ENCODE measurements at regions not wholly inside any gene's neighbourhood (a gene's known extent, or its start where the extent isn't known, plus 50 kb on each side); places are given as distances from the start of the nearest gene placed in this dataset.

DNA sequence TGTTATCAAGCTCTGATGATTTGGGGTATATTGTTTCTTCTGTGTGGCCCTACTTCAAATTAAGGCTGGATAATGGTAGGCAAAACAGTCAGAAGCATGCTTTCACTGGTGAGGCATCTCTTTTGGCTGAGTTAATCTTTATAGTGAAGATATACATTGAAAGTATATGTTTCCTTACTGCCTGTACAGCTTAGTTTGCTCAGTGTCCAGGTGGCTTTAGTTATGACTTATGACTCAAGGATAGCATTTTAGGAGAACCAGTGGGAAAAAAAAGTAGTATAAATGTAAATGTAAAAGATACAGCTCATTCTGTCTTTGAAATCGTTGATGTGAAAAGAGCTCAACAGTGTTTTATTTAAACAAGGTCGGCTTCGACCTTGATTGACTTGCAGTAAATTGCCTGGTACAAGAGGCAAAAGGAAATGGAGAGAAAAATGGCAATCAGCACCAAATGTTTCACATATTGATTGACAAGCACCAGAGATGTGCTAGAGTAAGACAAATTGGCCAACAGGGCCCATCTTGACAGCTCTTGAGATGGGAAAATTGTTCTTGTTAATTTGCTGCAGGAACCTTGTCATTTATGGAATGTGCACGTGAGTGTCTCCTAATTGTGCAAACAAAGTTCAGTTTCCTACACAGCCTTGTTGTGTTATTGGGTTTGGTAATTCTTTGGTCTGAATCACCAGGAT is 447.4 kb upstream of the WWC1 start:
- TF ChIP-seq, protein P1, sequence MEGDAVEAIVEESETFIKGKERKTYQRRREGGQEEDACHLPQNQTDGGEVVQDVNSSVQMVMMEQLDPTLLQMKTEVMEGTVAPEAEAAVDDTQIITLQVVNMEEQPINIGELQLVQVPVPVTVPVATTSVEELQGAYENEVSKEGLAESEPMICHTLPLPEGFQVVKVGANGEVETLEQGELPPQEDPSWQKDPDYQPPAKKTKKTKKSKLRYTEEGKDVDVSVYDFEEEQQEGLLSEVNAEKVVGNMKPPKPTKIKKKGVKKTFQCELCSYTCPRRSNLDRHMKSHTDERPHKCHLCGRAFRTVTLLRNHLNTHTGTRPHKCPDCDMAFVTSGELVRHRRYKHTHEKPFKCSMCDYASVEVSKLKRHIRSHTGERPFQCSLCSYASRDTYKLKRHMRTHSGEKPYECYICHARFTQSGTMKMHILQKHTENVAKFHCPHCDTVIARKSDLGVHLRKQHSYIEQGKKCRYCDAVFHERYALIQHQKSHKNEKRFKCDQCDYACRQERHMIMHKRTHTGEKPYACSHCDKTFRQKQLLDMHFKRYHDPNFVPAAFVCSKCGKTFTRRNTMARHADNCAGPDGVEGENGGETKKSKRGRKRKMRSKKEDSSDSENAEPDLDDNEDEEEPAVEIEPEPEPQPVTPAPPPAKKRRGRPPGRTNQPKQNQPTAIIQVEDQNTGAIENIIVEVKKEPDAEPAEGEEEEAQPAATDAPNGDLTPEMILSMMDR (IDR thresholded peaks at IDR 0.05; ENCODE audit: extremely low read depth in 1 of 2, insufficient read depth in 1 of 2, low read depth in 1 of 2, low read length in 2 of 2), result no peak
- TF ChIP-seq, protein P2, sequence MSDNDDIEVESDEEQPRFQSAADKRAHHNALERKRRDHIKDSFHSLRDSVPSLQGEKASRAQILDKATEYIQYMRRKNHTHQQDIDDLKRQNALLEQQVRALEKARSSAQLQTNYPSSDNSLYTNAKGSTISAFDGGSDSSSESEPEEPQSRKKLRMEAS (IDR thresholded peaks at IDR 0.05; ENCODE audit: insufficient read depth, insufficient read length), result no peak
- TF ChIP-seq POLR2AphosphoS5 (IDR thresholded peaks at IDR 0.05; ENCODE audit: insufficient read depth, low read depth, low read length) (no peak), POLR2A (IDR thresholded peaks at IDR 0.05; ENCODE audit: low read depth, low read length) (no peak), EZH2 (IDR thresholded peaks at IDR 0.05; ENCODE audit: borderline replicate concordance, low read depth, low read length, severe bottlenecking) (no peak), JUN (IDR thresholded peaks at IDR 0.05; ENCODE audit: borderline replicate concordance, insufficient read depth, insufficient read length, low read depth) (no peak), MYC (IDR thresholded peaks at IDR 0.05; ENCODE audit: low read depth, low read length) (no peak)

All from endothelial cell of umbilical vein (primary cell).